WTC11 (cell line): ENCODE measurements at regions not wholly inside any gene's neighbourhood (a gene's known extent, or its start where the extent isn't known, plus 50 kb on each side); places are given as distances from the start of the nearest gene placed in this dataset.

Experiments used
- ATAC-seq: fragments of 200-7000 bp; cut with Tn5 transposase; 2 replicates; pipeline ENCODE4 v1.10.0; 2021; ENCODE audit warnings: mild to moderate bottlenecking, moderate library complexity
- CTCF ChIA-PET: fragments of 300-600 bp; sonication (Branson Sonifier 250); formaldehyde crosslinking; loops from one replicate; lab custom pipeline; 2021; ENCODE audit warnings: antibody characterized with exemption; lab: Charles Lee
- POLR2A ChIA-PET: fragments of 350-600 bp; sonication (Branson Sonifier 250); formaldehyde crosslinking; loops from one replicate; lab custom pipeline; 2021; ENCODE audit warnings: antibody characterized with exemption; lab: Charles Lee
- DNase-seq: peaks from one replicate; pipeline ENCODE4 v3.0.0; 2021; ENCODE audit warnings: low spot score
- H3K27ac Mint-ChIP-seq: 2 replicates; pipeline ENCODE4 v1.8.0; 2021; ENCODE audit warnings: mixed read lengths
- H3K27me3 Mint-ChIP-seq: 2 replicates; pipeline ENCODE4 v1.8.0; 2021; ENCODE audit warnings: low read depth, mild to moderate bottlenecking, moderate library complexity, mixed read lengths
- H3K36me3 Mint-ChIP-seq: 2 replicates; pipeline ENCODE4 v1.8.0; 2021; ENCODE audit warnings: mixed read lengths
- H3K4me1 Mint-ChIP-seq: 2 replicates; pipeline ENCODE4 v1.8.0; 2022; ENCODE audit warnings: mixed read lengths
- H3K4me3 Mint-ChIP-seq: 2 replicates; pipeline ENCODE4 v1.8.0; 2021; ENCODE audit warnings: mild to moderate bottlenecking, moderate library complexity, mixed read lengths
- H3K9me3 Mint-ChIP-seq: 2 replicates; pipeline ENCODE4 v1.8.0; 2021; ENCODE audit warnings: mixed read lengths
- ATF1 ChIP-seq: sonication (generic); formaldehyde crosslinking; IDR thresholded peaks from 2 replicates; pipeline ENCODE4 v1.8.1; 2023; ENCODE audit warnings: mild to moderate bottlenecking, moderate library complexity, missing genetic modification reagents
- CBFB ChIP-seq: sonication (generic); formaldehyde crosslinking; IDR thresholded peaks from 2 replicates; pipeline ENCODE4 v1.8.1; 2022; ENCODE audit warnings: mild to moderate bottlenecking, low read depth, missing genetic modification reagents
- CREB1 ChIP-seq: sonication (generic); formaldehyde crosslinking; IDR thresholded peaks from 2 replicates; pipeline ENCODE4 v1.8.0; 2023; ENCODE audit warnings: mild to moderate bottlenecking, missing genetic modification reagents
- E2F1 ChIP-seq: sonication (generic); formaldehyde crosslinking; IDR thresholded peaks from 2 replicates; pipeline ENCODE4 v1.8.0; 2022; ENCODE audit warnings: mild to moderate bottlenecking, missing genetic modification reagents
- E2F4 ChIP-seq: sonication (generic); formaldehyde crosslinking; IDR thresholded peaks from 2 replicates; pipeline ENCODE4 v1.8.1; 2022; ENCODE audit warnings: low read depth, mild to moderate bottlenecking, moderate library complexity, missing genetic modification reagents, borderline replicate concordance
- ESRRA ChIP-seq: sonication (generic); formaldehyde crosslinking; IDR thresholded peaks from 2 replicates; pipeline ENCODE4 v1.8.1; 2022; ENCODE audit warnings: mild to moderate bottlenecking, missing genetic modification reagents, borderline replicate concordance
- GABPB1 ChIP-seq: sonication (generic); formaldehyde crosslinking; IDR thresholded peaks from 2 replicates; pipeline ENCODE4 v1.8.1; 2023; ENCODE audit warnings: mild to moderate bottlenecking, missing genetic modification reagents
- HMGA2 ChIP-seq: fragments of 250-450 bp; sonication (Bioruptor Pico); IDR thresholded peaks from 2 replicates; pipeline ENCODE4 v1.4.0; 2021; ENCODE audit warnings: mild to moderate bottlenecking, moderate library complexity
- JUN ChIP-seq: sonication (generic); formaldehyde crosslinking; IDR thresholded peaks from 2 replicates; pipeline ENCODE4 v1.8.0; 2023; ENCODE audit warnings: mild to moderate bottlenecking, missing genetic modification reagents
- KAT7 ChIP-seq: sonication (generic); formaldehyde crosslinking; IDR thresholded peaks from 2 replicates; pipeline ENCODE4 v1.8.1; 2023; ENCODE audit warnings: missing genetic modification reagents, mild to moderate bottlenecking, borderline replicate concordance
- MYBL2 ChIP-seq: sonication (generic); formaldehyde crosslinking; IDR thresholded peaks from 2 replicates; pipeline ENCODE4 v1.8.1; 2023; ENCODE audit warnings: mild to moderate bottlenecking, moderate library complexity, missing genetic modification reagents
- OVOL2 ChIP-seq: fragments of 250-450 bp; sonication (Bioruptor Pico); IDR thresholded peaks from 2 replicates; pipeline ENCODE4 v1.9.0; 2021; ENCODE audit warnings: mild to moderate bottlenecking, borderline replicate concordance
- PREB ChIP-seq: sonication (generic); formaldehyde crosslinking; IDR thresholded peaks from 2 replicates; pipeline ENCODE4 v1.8.1; 2022; ENCODE audit warnings: mild to moderate bottlenecking, missing genetic modification reagents, moderate library complexity, borderline replicate concordance
- PRRX2 ChIP-seq: fragments of 250-450 bp; sonication (Bioruptor Pico); IDR thresholded peaks from 2 replicates; pipeline ENCODE4 v1.8.0; 2021; ENCODE audit warnings: mild to moderate bottlenecking
- RORB ChIP-seq: fragments of 250-450 bp; sonication (Bioruptor Pico); IDR thresholded peaks from 2 replicates; pipeline ENCODE4 v1.9.0; 2021; ENCODE audit warnings: mild to moderate bottlenecking
- SMAD3 ChIP-seq: sonication (generic); formaldehyde crosslinking; IDR thresholded peaks from 2 replicates; pipeline ENCODE4 v1.8.0; 2022; ENCODE audit warnings: missing genetic modification reagents, mild to moderate bottlenecking, borderline replicate concordance
- SP1 ChIP-seq: sonication (generic); formaldehyde crosslinking; conservative IDR thresholded peaks from 2 replicates; pipeline ENCODE4 v1.8.1; 2022; ENCODE audit warnings: missing genetic modification reagents
- TCF7 ChIP-seq: sonication (generic); formaldehyde crosslinking; IDR thresholded peaks from 2 replicates; pipeline ENCODE4 v1.8.0; 2022; ENCODE audit warnings: mild to moderate bottlenecking, low read depth, missing genetic modification reagents, moderate library complexity
- ZSCAN18 ChIP-seq: fragments of 250-450 bp; sonication (Bioruptor Pico); IDR thresholded peaks from 2 replicates; pipeline ENCODE4 v2.1.2; 2022; ENCODE audit warnings: mild to moderate bottlenecking, moderate library complexity
- TF ChIP-seq, protein P1 (sequence below): sonication (generic); formaldehyde crosslinking; IDR thresholded peaks from 2 replicates; pipeline ENCODE4 v1.8.0; 2022; ENCODE audit warnings: mild to moderate bottlenecking, missing genetic modification reagents
- TF ChIP-seq, protein P2 (sequence below): fragments of 250-450 bp; sonication (Bioruptor Pico); IDR thresholded peaks from 2 replicates; pipeline ENCODE4 v1.9.0; 2021; ENCODE audit warnings: mild to moderate bottlenecking
- TF ChIP-seq, protein P3 (sequence below): sonication (generic); formaldehyde crosslinking; IDR thresholded peaks from 2 replicates; pipeline ENCODE4 v1.8.0; 2023; ENCODE audit warnings: mild to moderate bottlenecking, missing genetic modification reagents
- TF ChIP-seq, protein P4 (sequence below): fragments of 250-450 bp; sonication (Bioruptor Pico); IDR thresholded peaks from 2 replicates; pipeline ENCODE4 v1.9.0; 2021; ENCODE audit warnings: mild to moderate bottlenecking

- no peak for TF ChIP-seq PREB (CRISPR knock-in tag)
- no peak for TF ChIP-seq SMAD3 (CRISPR knock-in tag)
- TF ChIP-seq OVOL2: no peak
- TF ChIP-seq E2F4 (CRISPR knock-in tag): no peak
- TF ChIP-seq ESRRA (CRISPR knock-in tag): no peak
- no peak for TF ChIP-seq KAT7 (CRISPR knock-in tag)
- TF ChIP-seq, protein P1, sequence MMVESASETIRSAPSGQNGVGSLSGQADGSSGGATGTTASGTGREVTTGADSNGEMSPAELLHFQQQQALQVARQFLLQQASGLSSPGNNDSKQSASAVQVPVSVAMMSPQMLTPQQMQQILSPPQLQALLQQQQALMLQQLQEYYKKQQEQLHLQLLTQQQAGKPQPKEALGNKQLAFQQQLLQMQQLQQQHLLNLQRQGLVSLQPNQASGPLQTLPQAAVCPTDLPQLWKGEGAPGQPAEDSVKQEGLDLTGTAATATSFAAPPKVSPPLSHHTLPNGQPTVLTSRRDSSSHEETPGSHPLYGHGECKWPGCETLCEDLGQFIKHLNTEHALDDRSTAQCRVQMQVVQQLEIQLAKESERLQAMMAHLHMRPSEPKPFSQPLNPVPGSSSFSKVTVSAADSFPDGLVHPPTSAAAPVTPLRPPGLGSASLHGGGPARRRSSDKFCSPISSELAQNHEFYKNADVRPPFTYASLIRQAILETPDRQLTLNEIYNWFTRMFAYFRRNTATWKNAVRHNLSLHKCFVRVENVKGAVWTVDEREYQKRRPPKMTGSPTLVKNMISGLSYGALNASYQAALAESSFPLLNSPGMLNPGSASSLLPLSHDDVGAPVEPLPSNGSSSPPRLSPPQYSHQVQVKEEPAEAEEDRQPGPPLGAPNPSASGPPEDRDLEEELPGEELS (CRISPR knock-in tag): no peak
- no peak for ATAC-seq
- no peak overlapping the region for H3K27ac Mint-ChIP-seq
- no peaks in the 10 kb centered on the region for H3K9me3 Mint-ChIP-seq
- CTCF ChIA-PET: no interaction called here
- H3K4me3 Mint-ChIP-seq: no peak overlapping the region
- POLR2A ChIA-PET: interaction anchor here (0.8 kb wide), 1 partner anchor 23 kb away, joined by 3 read pairs; no protein-coding TSS in a partner anchor
- H3K27me3 Mint-ChIP-seq: no peaks in the 10 kb centered on the region
- no peaks in the 10 kb centered on the region for H3K36me3 Mint-ChIP-seq
- H3K4me1 Mint-ChIP-seq: peaks cover 32% of the 10 kb centered on the region
- DNase-seq: no peak
These were observed 303.0 kb downstream of the PRL start for GRCh38 chr6:21993841-21994240.

- TF ChIP-seq RORB (CRISPR knock-in tag) (no peak), CBFB (CRISPR knock-in tag) (no peak), TCF7 (CRISPR knock-in tag) (no peak), SP1 (no peak), ZSCAN18 (no peak), E2F1 (no peak), HMGA2 (CRISPR knock-in tag) (no peak), PRRX2 (CRISPR knock-in tag) (no peak), JUN (no peak), ATF1 (CRISPR knock-in tag) (no peak), MYBL2 (no peak), GABPB1 (CRISPR knock-in tag) (no peak), CREB1 (CRISPR knock-in tag) (no peak)
- TF ChIP-seq, protein P2, sequence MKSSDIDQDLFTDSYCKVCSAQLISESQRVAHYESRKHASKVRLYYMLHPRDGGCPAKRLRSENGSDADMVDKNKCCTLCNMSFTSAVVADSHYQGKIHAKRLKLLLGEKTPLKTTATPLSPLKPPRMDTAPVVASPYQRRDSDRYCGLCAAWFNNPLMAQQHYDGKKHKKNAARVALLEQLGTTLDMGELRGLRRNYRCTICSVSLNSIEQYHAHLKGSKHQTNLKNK (CRISPR knock-in tag): no peak
- TF ChIP-seq, protein P3, sequence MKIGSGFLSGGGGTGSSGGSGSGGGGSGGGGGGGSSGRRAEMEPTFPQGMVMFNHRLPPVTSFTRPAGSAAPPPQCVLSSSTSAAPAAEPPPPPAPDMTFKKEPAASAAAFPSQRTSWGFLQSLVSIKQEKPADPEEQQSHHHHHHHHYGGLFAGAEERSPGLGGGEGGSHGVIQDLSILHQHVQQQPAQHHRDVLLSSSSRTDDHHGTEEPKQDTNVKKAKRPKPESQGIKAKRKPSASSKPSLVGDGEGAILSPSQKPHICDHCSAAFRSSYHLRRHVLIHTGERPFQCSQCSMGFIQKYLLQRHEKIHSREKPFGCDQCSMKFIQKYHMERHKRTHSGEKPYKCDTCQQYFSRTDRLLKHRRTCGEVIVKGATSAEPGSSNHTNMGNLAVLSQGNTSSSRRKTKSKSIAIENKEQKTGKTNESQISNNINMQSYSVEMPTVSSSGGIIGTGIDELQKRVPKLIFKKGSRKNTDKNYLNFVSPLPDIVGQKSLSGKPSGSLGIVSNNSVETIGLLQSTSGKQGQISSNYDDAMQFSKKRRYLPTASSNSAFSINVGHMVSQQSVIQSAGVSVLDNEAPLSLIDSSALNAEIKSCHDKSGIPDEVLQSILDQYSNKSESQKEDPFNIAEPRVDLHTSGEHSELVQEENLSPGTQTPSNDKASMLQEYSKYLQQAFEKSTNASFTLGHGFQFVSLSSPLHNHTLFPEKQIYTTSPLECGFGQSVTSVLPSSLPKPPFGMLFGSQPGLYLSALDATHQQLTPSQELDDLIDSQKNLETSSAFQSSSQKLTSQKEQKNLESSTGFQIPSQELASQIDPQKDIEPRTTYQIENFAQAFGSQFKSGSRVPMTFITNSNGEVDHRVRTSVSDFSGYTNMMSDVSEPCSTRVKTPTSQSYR (CRISPR knock-in tag): no peak
- TF ChIP-seq, protein P4, sequence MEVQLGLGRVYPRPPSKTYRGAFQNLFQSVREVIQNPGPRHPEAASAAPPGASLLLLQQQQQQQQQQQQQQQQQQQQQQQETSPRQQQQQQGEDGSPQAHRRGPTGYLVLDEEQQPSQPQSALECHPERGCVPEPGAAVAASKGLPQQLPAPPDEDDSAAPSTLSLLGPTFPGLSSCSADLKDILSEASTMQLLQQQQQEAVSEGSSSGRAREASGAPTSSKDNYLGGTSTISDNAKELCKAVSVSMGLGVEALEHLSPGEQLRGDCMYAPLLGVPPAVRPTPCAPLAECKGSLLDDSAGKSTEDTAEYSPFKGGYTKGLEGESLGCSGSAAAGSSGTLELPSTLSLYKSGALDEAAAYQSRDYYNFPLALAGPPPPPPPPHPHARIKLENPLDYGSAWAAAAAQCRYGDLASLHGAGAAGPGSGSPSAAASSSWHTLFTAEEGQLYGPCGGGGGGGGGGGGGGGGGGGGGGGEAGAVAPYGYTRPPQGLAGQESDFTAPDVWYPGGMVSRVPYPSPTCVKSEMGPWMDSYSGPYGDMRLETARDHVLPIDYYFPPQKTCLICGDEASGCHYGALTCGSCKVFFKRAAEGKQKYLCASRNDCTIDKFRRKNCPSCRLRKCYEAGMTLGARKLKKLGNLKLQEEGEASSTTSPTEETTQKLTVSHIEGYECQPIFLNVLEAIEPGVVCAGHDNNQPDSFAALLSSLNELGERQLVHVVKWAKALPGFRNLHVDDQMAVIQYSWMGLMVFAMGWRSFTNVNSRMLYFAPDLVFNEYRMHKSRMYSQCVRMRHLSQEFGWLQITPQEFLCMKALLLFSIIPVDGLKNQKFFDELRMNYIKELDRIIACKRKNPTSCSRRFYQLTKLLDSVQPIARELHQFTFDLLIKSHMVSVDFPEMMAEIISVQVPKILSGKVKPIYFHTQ (CRISPR knock-in tag): no peak
- no peak for ATAC-seq
- ChIA-PET CTCF (no interaction called here), POLR2A (no interaction called here)
- Mint-ChIP-seq H3K4me1 (peaks cover 40% of the 10 kb centered on the region), H3K27ac (no peak overlapping the region), H3K4me3 (no peak overlapping the region), H3K9me3 (no peaks in the 10 kb centered on the region), H3K27me3 (no peaks in the 10 kb centered on the region), H3K36me3 (no peaks in the 10 kb centered on the region; the same call in 1 of the 2 replicates)
- DNase-seq: no peak
These were observed 302.0 kb downstream of the PRL start for GRCh38 chr6:21994821-21995220.
